NCI-H128 (cell line): ENCODE measurements at regions not wholly inside any gene's neighbourhood (a gene's known extent, or its start where the extent isn't known, plus 50 kb on each side); places are given as distances from the start of the nearest gene placed in this dataset.
"Not testable (repeated sequence)": the region's sequence is repeated elsewhere in the genome, so short reads cannot be mapped to it uniquely, and the experiment has no call there.

ENCODE experiments used
- DNase-seq: peaks from one replicate; lab custom pipeline; 2025; ENCODE audit not compliant: unreplicated experiment; lab: John Stamatoyannopoulos, UW

DNA sequence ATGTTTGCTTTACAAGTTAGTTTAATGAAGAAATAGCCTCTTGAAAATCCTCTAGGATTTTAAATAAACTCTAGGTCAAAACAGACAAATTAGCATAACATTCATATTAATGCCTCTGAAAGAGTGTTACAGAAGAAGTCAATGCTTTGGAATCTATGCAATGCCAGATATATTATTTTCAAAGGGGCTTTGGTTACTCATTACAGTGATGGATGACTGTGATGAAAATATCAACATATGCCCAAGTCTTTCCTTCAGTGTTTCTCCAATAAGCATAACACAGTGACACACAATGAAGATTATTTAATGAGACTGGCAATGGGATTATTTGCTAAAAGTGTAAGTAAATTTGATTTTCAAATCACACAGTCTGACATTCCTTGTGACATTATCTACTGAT is 1247.2 kb downstream of the ROBO2 start:
- no peak for DNase-seq

DNA sequence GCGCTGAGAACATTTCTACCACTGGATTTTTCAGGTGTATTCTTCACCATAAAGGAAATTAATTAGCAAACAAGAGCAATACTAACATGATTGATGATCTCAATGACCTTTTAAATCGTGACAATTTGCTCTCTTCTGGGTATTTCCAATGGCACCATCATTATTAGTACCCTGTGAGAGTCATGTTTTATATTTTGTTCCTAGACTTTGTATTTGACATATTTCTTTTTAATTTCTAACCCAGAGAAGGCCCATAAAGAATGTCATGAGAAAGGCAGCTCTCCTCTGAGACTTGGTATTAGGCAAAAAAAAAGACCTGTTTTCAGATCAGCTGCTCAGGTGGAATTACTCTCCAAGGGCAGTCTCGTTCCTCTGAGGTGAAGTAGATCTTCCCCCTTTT is 1253.4 kb downstream of the ROBO2 start:
- no peak for DNase-seq

DNA sequence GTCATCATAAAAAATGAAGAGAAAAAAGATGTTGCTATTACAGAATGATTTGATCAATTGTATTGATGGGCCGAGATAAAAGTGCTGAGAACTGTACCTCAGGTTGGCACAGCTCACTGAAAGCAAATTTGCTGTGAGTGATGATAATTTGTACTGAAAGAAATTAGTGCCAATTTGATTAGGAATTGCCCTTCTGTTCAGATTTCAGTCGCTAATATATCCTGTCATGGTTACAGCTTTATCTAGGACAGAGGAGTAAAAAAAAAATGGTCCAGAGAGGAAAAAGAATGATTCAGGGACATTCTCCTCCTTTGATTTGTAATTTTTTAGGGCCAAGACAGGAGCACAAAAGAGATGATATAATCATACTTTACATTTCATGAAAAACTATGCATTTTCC is 1264.2 kb downstream of the ROBO2 start:
- DNase-seq = no peak

DNA sequence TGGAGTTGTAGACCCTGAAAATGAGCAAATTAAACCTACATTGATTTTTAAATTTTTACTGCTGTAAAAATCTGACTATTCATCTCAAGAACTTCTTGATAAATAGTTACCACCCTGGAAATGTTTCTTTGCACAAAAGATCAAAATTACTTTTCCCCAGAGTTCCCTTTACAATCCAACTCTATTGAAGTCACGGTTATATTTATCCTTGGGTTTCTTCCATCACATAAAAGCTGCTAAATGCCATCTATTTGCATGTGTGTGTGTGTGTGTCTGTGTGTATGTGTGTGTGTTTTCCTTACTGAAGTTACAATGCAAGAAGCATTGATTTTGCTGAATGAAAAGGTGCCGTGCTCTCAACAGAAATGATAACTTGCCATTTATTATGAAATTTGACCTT is 1273.0 kb downstream of the ROBO2 start:
- no peak for DNase-seq

DNA sequence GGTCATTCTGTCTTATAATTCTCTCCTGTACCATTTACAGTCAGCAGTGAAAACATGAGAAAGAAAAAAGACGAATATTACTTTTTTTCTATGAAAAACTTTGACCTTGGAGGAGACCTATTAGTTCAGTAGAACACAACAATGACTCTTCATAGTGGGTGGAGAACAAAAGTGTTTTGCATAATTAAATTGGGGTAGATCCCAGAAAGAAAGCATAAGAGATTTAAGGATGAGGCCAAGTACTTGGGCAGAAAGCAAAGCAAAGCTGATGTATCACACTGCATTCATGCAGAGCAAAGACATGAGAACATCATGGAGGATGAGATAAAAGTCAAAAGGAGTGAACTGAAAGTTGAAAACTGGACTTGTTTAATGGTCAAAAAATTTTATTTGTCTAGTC is 1273.4 kb downstream of the ROBO2 start:
- no peak for DNase-seq

DNA sequence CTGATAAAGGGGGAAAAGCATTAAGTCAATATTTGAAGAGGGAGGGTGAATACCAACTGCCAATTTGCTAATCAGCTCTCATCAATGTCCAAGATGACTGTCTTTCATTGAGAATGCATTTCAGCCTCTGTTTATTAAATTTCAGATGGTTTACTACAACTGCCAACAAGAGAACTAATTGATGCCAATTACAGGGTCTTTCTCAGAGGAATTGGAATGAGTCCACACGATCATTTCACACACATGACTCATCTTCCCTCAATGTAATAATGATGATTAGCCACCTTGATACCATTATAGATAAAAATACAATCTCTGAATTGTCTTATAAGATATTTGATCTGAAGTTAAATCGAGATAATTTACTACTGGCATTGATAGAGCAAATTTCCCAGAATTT is 1274.4 kb downstream of the ROBO2 start:
- DNase-seq = no peak

DNA sequence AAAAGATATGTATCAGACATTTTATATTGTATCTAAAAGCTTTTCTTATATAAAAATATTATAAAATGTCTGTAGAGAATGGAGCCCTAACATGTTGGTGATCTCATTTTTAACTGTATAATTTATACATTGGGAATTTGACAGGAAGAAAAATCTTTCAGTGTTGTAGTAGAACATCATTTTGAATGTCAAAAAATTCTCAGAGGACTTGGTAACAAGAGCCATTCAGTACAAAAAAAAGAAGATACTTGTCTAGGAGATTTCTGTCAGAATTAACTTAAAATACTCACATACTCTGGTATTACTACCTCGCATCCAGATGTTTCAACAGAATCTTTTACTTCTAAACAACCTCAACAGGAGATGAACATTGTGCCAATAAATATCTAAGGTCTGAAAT is 1277.9 kb downstream of the ROBO2 start:
- DNase-seq = no peak

DNA sequence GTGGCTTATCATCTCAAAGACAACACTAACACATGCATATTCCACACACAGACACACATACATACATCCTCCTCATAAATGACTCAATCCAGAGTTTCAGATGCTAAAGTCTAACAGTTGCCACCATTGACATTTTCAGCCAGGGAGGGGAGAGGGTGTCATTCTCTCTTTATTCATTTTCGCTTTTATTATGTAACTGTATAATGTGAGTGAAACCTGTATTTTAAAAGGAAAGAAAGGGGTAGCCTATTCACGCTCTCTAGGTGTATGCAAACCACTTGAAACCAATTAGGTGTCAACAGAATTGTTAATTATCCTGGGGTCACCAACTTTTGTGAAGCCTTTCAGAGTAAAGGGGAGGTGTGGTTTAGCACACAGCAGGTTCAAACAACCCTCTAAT is 1282.9 kb downstream of the ROBO2 start:
- no peak for DNase-seq

DNA sequence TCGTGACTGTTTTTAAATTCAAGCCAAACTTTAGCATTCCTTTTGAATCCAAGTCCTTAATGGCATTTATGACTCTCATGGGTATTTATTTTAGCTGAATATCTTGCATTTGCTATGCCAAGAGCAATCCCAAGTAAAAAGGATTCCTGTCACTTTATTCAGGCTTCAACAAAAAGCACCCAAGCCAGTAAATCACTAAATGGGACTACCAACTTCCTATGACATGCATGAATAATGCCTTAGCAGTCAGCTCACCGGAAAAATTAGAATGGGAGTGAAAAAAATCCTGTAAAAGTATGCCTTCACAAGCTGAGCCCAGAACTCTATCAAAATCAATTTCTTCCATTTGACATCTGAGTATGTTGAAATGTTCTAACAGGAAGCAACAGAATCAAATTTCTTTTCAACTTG is 1297.9 kb downstream of the ROBO2 start:
- DNase-seq = no peak

DNA sequence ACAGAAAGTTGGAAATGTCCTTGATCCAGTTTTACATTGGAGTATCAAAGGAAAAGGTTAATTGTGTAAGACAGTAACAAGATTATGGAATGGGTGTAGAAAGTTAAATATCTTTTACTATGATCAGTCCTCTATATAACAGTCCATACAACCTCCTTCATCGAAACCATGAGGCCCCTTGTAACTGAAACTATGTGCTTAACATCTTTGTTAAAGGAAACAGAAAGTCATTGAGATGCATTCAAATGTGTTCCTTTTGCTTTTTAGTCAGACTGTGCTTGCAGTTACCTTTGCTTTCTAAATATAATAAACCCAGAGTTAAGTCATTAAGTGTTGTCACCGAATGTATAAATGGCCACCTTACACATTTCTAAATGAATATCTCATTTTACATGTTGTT is 1298.5 kb downstream of the ROBO2 start:
- DNase-seq = no peak

DNA sequence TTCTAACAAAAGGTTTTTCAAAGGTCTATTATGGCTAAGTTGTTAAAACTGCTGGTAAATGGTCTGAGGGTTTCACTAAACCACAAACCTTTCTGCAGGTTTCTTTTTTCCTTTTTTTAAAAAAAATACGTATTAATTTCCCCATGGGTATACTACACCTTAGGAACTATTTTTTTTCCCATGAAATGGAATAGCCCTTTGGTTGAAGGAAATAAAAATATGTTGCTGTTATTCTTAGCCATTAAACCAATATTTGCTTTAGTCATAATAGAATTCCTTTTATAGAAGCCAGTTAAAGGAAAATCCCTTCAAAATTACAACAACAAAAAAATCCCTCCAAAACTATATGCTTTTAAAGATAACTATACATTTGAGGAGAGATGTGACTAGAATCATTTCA is 1303.3 kb downstream of the ROBO2 start:
- DNase-seq = no peak

DNA sequence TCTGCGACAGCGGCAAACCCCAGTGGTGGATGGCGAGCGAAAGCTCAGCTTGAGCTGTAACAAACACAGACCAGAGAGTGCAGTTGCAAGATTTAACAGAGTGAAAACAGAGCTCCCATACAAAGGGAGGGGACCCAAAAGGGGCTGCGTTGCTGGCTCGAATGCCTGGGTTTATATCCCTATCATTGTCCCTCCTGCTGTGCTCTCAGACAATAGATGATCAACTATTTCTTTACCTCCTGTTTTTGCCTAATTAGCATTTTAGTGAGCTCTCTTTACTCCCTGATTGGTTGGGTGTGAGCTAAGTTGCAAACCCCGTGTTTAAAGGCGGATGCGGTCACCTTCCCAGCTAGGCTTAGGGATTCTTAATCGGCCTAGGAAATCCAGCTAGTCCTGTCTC is 1304.4 kb downstream of the ROBO2 start:
- not testable (repeated sequence) for DNase-seq

DNA sequence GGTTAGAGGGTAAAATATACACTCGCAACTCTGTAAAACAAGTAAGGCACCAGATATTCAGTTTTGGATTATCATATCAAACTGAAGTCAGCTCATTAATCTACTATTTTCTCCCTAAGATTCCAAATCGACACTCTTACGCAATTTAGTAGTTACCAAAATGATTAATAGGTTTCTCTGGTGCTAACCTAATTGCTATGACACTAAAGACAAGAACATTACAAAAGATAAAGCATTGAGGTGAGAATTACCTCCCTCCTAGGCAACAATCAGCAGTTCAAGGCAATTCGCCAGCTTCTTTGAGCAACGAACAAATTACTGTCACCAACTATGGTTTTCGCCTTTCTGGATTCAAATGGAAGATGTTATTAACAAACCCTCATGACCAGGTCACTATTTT is 1305.0 kb downstream of the ROBO2 start:
- no peak for DNase-seq

DNA sequence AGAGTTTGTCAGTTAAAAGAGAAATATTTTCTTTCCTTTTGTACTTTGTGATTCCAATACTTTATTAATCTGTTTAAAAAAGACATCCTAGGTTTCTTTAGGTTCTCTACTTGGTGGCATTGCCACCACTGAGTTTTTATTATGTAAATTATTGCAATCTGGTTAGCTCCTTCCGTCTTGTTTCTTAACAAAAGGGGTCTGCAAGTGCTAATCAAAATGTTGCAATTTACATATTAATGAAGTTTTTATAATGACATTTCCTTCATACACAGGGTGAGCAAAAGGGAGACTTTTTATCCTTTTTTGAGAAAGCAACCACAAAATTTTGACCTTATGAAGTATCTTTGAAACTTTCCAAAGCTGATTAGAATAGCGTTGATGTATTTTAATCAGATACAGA is 1307.3 kb downstream of the ROBO2 start:
- DNase-seq = no peak

DNA sequence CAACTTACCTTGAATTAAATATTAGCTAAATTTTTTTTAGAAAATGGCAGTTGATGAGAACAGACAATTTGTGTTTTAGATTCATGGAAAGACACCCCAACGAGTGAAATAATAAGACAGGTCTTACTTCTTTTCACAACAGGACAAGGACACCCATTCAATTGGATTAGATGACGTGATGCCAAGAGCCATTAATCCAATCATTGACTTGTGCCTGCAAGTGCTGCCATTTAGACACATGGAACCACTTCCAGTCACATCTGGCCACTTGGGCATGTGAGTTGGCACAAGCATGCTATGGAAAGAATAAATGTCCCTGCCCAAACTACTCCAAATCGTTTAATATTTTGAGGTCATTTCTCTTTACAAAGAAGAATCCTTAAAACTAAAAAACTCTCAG is 1308.8 kb downstream of the ROBO2 start:
- no peak for DNase-seq

DNA sequence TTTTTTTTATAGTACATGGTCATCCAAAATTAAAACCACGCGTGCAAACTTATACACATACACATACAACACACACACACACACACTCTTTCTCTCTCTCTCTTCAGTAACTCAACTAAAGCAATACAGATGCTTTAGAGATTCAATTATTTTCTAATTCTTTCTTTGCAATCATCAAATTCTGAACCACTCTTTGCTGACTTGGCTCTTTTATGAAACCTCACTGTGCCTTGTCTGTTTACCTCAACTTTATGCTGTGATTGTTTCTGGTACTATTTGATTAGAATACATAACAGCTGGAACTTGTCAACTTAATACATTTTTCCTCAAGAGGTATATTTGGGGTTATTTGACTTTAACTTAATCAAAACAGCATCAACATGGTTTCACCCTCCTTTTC is 1309.7 kb downstream of the ROBO2 start:
- DNase-seq = no peak

DNA sequence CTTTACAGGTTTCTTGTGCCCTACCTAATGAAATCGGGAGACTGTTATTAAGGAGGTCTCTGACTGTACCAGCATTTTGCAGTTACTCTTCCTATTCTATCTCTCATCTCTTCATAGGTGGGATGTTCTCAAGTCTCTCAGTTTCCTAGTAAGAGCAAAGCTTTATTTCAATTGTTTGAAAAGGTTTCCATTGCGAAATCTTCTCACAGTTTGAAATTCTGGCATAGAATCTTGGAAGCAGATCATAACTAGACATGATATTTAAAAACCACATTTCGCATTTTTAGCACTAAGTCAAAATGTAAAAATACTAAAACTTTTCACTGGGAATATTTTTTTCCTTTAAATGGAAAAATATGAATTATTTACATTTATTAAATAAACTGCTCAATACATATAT is 1311.4 kb downstream of the ROBO2 start:
- DNase-seq = no peak

DNA sequence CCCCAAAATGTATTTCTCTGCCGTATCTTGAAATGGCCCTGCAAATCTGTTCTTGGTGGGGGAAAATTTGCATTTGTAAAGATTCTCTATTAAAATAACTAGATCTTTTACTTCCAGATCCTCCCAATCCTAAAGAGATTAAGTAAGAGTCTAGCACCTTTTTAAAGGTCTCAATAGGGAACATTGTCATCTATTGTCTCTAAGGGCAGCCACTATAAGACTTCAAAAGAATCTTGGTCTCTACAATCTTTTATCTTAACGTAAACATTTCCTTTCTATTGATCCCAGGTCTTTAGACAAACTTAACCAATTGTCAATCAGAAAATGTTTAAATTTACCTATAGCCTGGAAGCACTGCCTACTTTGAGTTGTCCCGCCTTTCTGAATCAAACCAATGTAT is 1313.3 kb downstream of the ROBO2 start:
- no peak for DNase-seq

DNA sequence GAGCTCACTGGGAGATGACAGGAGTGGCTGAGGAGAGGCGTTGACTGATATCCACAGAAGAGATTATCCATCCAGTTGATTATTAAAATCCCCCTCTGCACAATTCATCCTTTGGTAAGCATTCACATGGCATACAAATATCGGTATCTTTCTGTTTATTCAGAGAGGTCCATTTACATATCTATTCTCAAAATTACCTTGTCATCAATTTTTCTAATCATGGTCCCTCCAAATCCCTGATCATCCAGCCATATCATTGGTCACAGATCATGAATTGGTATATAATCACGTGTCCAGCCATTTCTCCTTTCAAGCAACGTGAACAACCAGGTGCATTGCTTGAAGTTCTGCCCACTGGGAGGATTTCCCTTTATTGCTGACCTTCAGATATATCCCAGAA is 1321.0 kb downstream of the ROBO2 start:
- no peak for DNase-seq

DNA sequence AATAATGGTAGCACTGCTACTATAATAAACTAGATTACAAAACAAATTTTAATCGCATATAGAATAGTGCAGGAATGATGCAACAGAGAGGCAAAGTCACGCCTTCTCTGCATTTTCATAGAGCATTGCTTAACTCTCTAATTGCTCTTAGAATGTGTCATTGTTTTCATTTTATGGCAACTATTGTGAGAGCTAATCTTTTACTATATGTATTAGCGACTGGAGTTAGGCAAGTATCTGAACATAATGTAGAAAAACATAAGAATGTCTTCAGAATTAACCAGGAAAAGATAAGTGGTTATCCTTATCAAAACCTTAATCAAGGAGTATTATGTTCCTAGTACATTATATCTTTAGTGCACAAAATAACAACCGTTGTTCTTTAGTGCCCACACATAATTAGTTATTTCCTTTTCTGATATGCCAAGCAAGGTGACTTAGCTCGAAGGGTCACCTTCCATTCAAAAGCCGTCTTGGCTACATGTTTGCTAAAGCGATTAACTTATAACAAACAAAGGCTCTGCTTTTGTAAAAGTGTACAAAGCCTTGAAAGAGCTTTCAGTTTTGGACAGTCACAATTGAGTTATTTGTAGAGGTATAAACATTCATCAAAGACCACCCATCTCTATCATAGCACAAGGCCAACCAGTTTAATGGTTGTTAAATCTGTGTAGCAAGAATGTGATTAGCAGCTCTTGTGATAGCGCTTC is 1328.9 kb downstream of the ROBO2 start:
- DNase-seq = no peak

DNA sequence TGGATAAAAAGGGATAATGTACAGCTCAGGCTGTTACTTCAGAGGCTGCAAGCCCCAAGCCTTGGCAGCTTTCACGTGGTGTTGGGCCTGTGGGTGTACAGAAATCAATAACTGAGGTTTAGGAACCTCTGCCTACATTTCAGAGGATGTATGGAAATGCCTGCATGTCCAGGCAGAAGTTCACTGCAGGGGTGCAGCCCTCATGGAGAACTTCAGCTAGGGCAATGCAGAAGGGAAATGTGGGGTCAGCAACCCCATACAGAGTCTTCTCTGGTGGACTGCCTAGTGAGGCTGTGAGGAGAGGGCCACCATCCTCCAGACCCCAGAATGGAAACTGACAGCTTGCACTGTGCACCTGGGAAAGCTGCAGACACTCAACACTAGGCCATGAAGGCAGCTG is 1350.3 kb downstream of the ROBO2 start:
- no peak for DNase-seq

DNA sequence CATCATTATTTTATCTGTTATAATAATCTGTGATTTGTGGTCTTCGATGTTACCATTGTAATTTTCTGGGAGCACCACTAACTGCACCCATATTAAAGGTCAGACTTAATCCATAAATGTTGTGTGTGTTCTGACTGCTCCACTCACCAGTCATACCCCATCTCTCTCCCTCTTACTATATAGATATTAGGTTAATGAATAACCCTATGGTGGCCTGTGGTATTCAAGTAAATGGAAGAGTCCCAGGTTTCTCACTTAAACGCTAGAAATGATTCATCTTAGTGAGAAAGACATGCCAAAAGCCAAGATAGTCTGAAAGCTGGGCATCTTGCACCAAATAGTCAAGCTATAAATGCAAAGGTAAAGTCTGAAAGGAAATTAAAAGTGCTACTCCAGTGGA is 1358.5 kb downstream of the ROBO2 start:
- no peak for DNase-seq

DNA sequence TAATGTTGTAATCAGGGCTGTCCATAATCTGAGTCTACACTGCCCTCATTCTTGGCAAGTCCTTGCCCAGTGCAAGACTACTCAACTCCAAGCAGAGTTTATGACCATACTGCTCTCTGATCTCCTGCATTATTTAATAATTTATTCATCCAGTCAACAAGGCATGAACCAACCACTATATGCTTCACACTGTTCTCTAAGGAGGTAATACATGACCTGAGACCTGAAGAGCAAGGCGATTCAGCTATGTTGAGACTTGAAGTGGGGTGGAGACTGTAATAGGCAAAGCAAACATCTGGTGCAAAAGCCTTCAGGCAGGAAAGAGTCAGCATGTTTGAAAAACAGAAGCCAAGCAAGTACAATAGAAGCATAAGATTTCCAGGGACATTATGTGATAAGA is 1362.8 kb downstream of the ROBO2 start:
- DNase-seq = no peak

DNA sequence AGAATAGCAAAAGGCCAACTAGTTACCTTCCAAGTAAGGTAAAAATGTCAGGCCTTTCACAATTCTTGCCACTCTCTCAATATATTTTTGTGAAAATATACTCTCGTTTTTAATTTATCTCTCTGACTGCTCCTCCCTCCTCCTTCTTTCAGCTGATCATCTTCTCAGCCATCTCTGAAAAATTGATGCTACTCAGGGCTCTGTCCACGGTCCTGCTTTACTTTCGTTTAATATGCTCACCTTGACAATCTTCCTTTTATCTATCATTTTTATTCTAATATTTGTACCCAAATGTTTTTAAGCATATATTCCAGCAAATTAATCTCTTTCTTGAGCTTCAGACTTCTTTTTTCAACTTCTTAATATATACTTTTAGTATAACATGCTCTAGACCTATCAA is 1362.1 kb downstream of the ROBO1 start:
- no peak for DNase-seq
